Parathyroid adenoma (tissue), 2 donors: ENCODE measurements at regions not wholly inside any gene's neighbourhood (a gene's known extent, or its start where the extent isn't known, plus 50 kb on each side); places are given as distances from the start of the nearest gene placed in this dataset.

Experiments used
- H2AFZ ChIP-seq: fragments of 300-600 bp; sonication (generic); one replicate; pipeline ENCODE4 v1.7.0; 2017; ENCODE audit warnings: antibody characterized with exemption, mild to moderate bottlenecking
- H3K27ac ChIP-seq: fragments of 300-600 bp; sonication (generic); one replicate; pipeline ENCODE4 v1.7.0; 2017
- H3K27me3 ChIP-seq: fragments of 300-600 bp; sonication (generic); one replicate; pipeline ENCODE4 v1.7.0; 2017; ENCODE audit warnings: low read length; ENCODE audit not compliant: control insufficient read depth, insufficient read depth
- H3K36me3 ChIP-seq: fragments of 300-600 bp; sonication (generic); one replicate; pipeline ENCODE4 v1.7.0; 2017; ENCODE audit warnings: low read length; ENCODE audit not compliant: control insufficient read depth, insufficient read depth
- H3K4me1 ChIP-seq: fragments of 300-600 bp; sonication (generic); one replicate; pipeline ENCODE4 v1.7.0; 2017; ENCODE audit warnings: control low read depth
- H3K4me2 ChIP-seq: fragments of 300-600 bp; sonication (generic); one replicate; pipeline ENCODE4 v1.7.0; 2017; ENCODE audit warnings: low read length
- H3K4me3 ChIP-seq: fragments of 300-600 bp; sonication (generic); one replicate; pipeline ENCODE4 v1.7.0; 2017; ENCODE audit warnings: low read depth, low read length
- H3K79me2 ChIP-seq: fragments of 300-600 bp; sonication (generic); one replicate; pipeline ENCODE4 v1.7.0; 2017; ENCODE audit warnings: control low read depth
- H3K9ac ChIP-seq: fragments of 300-600 bp; sonication (generic); one replicate; pipeline ENCODE4 v1.7.0; 2017; ENCODE audit warnings: mild to moderate bottlenecking
- H3K9me3 ChIP-seq: fragments of 300-600 bp; sonication (generic); one replicate; pipeline ENCODE4 v1.7.0; 2017; ENCODE audit warnings: low read length; ENCODE audit not compliant: control insufficient read depth
- TF ChIP-seq, protein P1 (sequence below): fragments of 300-600 bp; sonication (generic); IDR thresholded peaks from one replicate; pipeline ENCODE4 v1.7.0; 2017; ENCODE audit warnings: antibody characterized with exemption, mild to moderate bottlenecking
- donor health status: primary hyperparathyroidism.

DNA sequence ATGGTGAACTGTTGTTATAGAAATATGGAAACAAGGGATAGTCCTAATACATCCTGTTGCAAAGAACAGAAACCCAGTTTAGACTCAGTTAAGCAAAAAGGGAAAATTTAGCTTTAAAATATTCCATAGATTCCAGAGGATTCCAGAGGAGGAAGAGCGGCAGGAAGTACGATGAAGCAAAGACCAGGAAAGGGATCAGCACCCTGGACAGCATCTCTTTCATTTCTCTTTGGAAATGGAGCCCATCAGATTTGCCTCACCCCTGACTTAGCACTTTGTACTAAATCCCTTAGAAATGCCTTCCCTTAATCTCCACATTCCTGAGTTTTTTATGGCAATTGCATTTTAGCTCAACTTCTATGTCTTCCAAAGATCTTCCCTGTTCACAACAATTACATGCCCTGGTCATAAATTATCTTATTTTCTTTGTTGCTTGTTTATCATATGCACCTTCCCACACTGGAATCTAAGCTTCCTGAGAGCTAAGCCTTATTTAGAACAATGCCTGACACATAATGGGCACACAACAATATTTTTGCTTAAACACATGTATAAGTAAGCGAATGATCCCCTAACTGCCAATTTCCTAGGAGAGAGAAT, 150.0 kb upstream of the RBFOX1 start:
- no peak overlapping the region for H3K4me2 ChIP-seq
- H3K4me3 ChIP-seq, result no peak overlapping the region
- no peaks in the 10 kb centered on the region for H3K36me3 ChIP-seq
- H3K27ac ChIP-seq, result no peak overlapping the region
- H3K27me3 ChIP-seq, result no peaks in the 10 kb centered on the region
- no peaks in the 10 kb centered on the region for H3K4me1 ChIP-seq
- H3K9ac ChIP-seq, result no peak overlapping the region
- H3K79me2 ChIP-seq, result no peaks in the 10 kb centered on the region
- no peak overlapping the region for H2AFZ ChIP-seq
- H3K9me3 ChIP-seq, result no peaks in the 10 kb centered on the region
- TF ChIP-seq, protein P1, sequence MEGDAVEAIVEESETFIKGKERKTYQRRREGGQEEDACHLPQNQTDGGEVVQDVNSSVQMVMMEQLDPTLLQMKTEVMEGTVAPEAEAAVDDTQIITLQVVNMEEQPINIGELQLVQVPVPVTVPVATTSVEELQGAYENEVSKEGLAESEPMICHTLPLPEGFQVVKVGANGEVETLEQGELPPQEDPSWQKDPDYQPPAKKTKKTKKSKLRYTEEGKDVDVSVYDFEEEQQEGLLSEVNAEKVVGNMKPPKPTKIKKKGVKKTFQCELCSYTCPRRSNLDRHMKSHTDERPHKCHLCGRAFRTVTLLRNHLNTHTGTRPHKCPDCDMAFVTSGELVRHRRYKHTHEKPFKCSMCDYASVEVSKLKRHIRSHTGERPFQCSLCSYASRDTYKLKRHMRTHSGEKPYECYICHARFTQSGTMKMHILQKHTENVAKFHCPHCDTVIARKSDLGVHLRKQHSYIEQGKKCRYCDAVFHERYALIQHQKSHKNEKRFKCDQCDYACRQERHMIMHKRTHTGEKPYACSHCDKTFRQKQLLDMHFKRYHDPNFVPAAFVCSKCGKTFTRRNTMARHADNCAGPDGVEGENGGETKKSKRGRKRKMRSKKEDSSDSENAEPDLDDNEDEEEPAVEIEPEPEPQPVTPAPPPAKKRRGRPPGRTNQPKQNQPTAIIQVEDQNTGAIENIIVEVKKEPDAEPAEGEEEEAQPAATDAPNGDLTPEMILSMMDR, result no peak

- no peak overlapping the region for H3K4me3 ChIP-seq
- H3K79me2 ChIP-seq, result no peaks in the 10 kb centered on the region
- no peak overlapping the region for H2AFZ ChIP-seq
- H3K27me3 ChIP-seq, result no peaks in the 10 kb centered on the region
- no peak overlapping the region for H3K4me2 ChIP-seq
- H3K9me3 ChIP-seq, result no peaks in the 10 kb centered on the region
- no peak overlapping the region for H3K9ac ChIP-seq
- H3K4me1 ChIP-seq, result no peaks in the 10 kb centered on the region
- no peaks in the 10 kb centered on the region for H3K36me3 ChIP-seq
- TF ChIP-seq, protein P1, result no peak
- H3K27ac ChIP-seq, result no peak overlapping the region
Measured at GRCh38 chr16:7177875-7178274, 154.8 kb upstream of the RBFOX1 start.

GRCh38 chr16:7171151-7171550, 161.5 kb upstream of the RBFOX1 start:
- Histone ChIP-seq H2AFZ (no peak overlapping the region), H3K4me3 (no peak overlapping the region), H3K9ac (no peak overlapping the region), H3K9me3 (no peaks in the 10 kb centered on the region), H3K4me2 (no peak overlapping the region), H3K79me2 (no peaks in the 10 kb centered on the region), H3K27ac (no peak overlapping the region), H3K4me1 (no peaks in the 10 kb centered on the region), H3K36me3 (no peaks in the 10 kb centered on the region), H3K27me3 (no peaks in the 10 kb centered on the region)
- TF ChIP-seq, protein P1, result no peak

DNA sequence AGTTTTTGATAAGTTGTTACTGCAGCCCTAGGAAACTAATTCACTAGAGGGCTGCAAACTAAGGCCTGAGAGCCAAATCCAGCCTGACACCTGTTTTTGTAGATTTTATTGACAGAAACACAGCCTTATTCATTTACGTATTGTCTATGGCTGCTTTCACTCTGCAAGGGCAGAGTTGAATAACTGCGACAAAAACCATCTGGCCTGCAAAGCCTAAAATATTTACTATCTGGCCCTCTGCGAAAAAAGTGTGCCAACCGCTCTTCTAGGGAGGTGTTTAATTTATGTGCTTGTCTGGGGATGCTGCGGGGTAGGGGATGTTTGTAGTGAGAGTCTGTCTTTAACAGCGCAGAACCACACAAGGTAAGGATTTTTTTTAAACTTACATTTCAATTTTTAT, 165.0 kb upstream of the RBFOX1 start:
- Histone ChIP-seq H3K4me2 (no peak overlapping the region), H3K9me3 (no peaks in the 10 kb centered on the region), H3K9ac (no peak overlapping the region), H3K79me2 (no peaks in the 10 kb centered on the region), H3K36me3 (no peaks in the 10 kb centered on the region), H3K27me3 (no peaks in the 10 kb centered on the region), H3K4me1 (no peaks in the 10 kb centered on the region), H3K27ac (no peak overlapping the region), H3K4me3 (no peak overlapping the region), H2AFZ (no peak overlapping the region)
- TF ChIP-seq, protein P1, result no peak

DNA sequence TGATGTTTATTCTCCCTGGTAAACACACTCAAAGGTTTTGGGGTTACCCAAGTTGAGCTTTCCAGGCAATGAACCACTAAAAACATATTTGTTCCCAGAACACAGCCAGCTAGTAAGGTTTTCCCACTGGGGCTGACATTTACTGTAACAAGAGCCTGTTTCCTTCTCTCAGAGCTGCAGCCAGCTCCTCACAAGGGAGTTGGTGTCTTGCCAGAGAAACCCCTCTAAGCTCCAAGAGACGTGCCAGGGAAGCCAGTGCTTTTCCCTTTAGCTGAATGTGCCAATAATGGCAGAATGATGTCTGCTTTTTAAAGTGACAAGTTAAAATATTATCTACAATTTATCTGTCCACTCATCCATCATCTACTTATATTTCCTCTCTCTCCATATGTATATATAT, 170.8 kb upstream of the RBFOX1 start:
- Histone ChIP-seq H2AFZ (no peak overlapping the region), H3K4me1 (no peaks in the 10 kb centered on the region), H3K27me3 (no peaks in the 10 kb centered on the region), H3K9me3 (no peaks in the 10 kb centered on the region), H3K4me3 (no peak overlapping the region), H3K79me2 (no peaks in the 10 kb centered on the region), H3K4me2 (no peak overlapping the region), H3K9ac (no peak overlapping the region), H3K36me3 (no peaks in the 10 kb centered on the region), H3K27ac (no peak overlapping the region)
- TF ChIP-seq, protein P1, result no peak
